AG10803 (cell line): ENCODE measurements at regions not wholly inside any gene's neighbourhood (a gene's known extent, or its start where the extent isn't known, plus 50 kb on each side); places are given as distances from the start of the nearest gene placed in this dataset.
"Not testable (repeated sequence)": the region's sequence is repeated elsewhere in the genome, so short reads cannot be mapped to it uniquely, and the experiment has no call there.

Source experiments
- DNase-seq: peaks from one replicate; pipeline ENCODE4 v3.0.0; 2010; ENCODE audit warnings: low read depth
- H3K4me3 ChIP-seq: 2 replicates; pipeline ENCODE4 v1.5.1; 2011; ENCODE audit warnings: mild to moderate bottlenecking, low read length, control low read depth
- CTCF ChIP-seq: conservative IDR thresholded peaks from 2 replicates; pipeline ENCODE4 v1.5.1; 2011; ENCODE audit warnings: mild to moderate bottlenecking, low read length, control low read depth, inconsistent platforms

- no peak for TF ChIP-seq CTCF
- no peak for DNase-seq
- H3K4me3 ChIP-seq = no peak overlapping the region
Measured at GRCh38 chr6:78770765-78771164, 96.6 kb upstream of the IRAK1BP1 start.

- no peak overlapping the region for H3K4me3 ChIP-seq
- TF ChIP-seq CTCF = no peak
- DNase-seq = no peak
Measured at GRCh38 chr6:78771586-78771985, 95.8 kb upstream of the IRAK1BP1 start.

GRCh38 chr6:78781001-78781400 is 86.3 kb upstream of the IRAK1BP1 start:
- no peak for TF ChIP-seq CTCF
- DNase-seq = no peak
- no peak overlapping the region for H3K4me3 ChIP-seq

GRCh38 chr6:78783366-78783765 is 84.0 kb upstream of the IRAK1BP1 start:
- not testable (repeated sequence) for H3K4me3 ChIP-seq, DNase-seq

- TF ChIP-seq CTCF = no peak
- H3K4me3 ChIP-seq = no peak overlapping the region
- no peak for DNase-seq
Measured at GRCh38 chr6:78797270-78797669, 70.1 kb upstream of the IRAK1BP1 start.

- DNase-seq = no peak
- TF ChIP-seq CTCF = no peak
- H3K4me3 ChIP-seq = no peak overlapping the region
Measured at GRCh38 chr6:78799682-78800081, 67.7 kb upstream of the IRAK1BP1 start.

- H3K4me3 ChIP-seq, DNase-seq: not testable (repeated sequence)
Measured at GRCh38 chr6:78806792-78807191, 60.6 kb upstream of the IRAK1BP1 start.

- not testable (repeated sequence) for H3K4me3 ChIP-seq, DNase-seq
Measured at GRCh38 chr6:78807655-78808355, 59.5 kb upstream of the IRAK1BP1 start.

- DNase-seq = no peak
- no peak for TF ChIP-seq CTCF
- H3K4me3 ChIP-seq = no peak overlapping the region
Measured at GRCh38 chr6:78808356-78808891, 58.9 kb upstream of the IRAK1BP1 start.
